Ascending aorta (tissue), 2 donors: ENCODE measurements at regions not wholly inside any gene's neighbourhood (a gene's known extent, or its start where the extent isn't known, plus 50 kb on each side); places are given as distances from the start of the nearest gene placed in this dataset.

ENCODE experiments used
- DNase-seq, 2 donors: peaks; one replicate each; pipeline ENCODE4 v3.0.0-alpha.2; 2019; ENCODE audit warnings: low spot score in 2 of 2
- H3K27ac ChIP-seq, 2 donors: fragments of 200-600 bp; sonication (generic); one replicate each; pipeline ENCODE4 v1.5.1; 2016 to 2017; ENCODE audit warnings: mild to moderate bottlenecking in 1 of 2
- H3K27me3 ChIP-seq: fragments of 200-600 bp; sonication (generic); one replicate; pipeline ENCODE4 v1.5.1; 2017
- H3K36me3 ChIP-seq, 2 donors: fragments of 200-600 bp; sonication (generic); one replicate each; pipeline ENCODE4 v1.5.1; 2016
- H3K4me1 ChIP-seq, 2 donors: fragments of 200-600 bp; sonication (generic); one replicate each; pipeline ENCODE4 v1.5.1; 2016 to 2017; ENCODE audit warnings: mild to moderate bottlenecking in 1 of 2
- H3K4me3 ChIP-seq, 2 donors: fragments of 200-600 bp; sonication (generic); one replicate each; pipeline ENCODE4 v1.5.1; 2016 to 2017; ENCODE audit warnings: mild to moderate bottlenecking in 1 of 2
- H3K9me3 ChIP-seq, 2 donors: fragments of 200-600 bp; sonication (generic); one replicate each; pipeline ENCODE4 v1.5.1; 2016
- CTCF ChIP-seq, 3 experiments: fragments of 200-600 bp in 2 of 3; fragments of 450-650 bp in 1 of 3; sonication (generic) in 2 of 3; IDR thresholded peaks; one replicate each; pipeline ENCODE4 v1.5.1; 2016 to 2019; ENCODE audit warnings: antibody characterized with exemption in 3 of 3, mild to moderate bottlenecking in 1 of 3, moderate library complexity in 1 of 3
- intact Hi-C: fragments of 100-400 bp; cut with DNase I; formaldehyde crosslinking; loops from one replicate; pipeline ENCODE4 v1.15.1; 2023

GRCh38 chr2:181818840-181819239 is 72.7 kb upstream of the ITPRID2 start:
- no peaks in the 10 kb centered on the region for H3K4me1 ChIP-seq
- no peaks in the 10 kb centered on the region for H3K27me3 ChIP-seq
- H3K36me3 ChIP-seq: no peaks in the 10 kb centered on the region
- no peak for TF ChIP-seq CTCF (IDR thresholded peaks at IDR 0.05)
- DNase-seq: no peak
- no peak overlapping the region for H3K27ac ChIP-seq
- H3K9me3 ChIP-seq: no peaks in the 10 kb centered on the region
- intact Hi-C loops: no loop called here
- H3K4me3 ChIP-seq: no peak overlapping the region

- no peak for TF ChIP-seq CTCF (IDR thresholded peaks at IDR 0.05)
- no peaks in the 10 kb centered on the region for H3K9me3 ChIP-seq
- H3K4me3 ChIP-seq: no peak overlapping the region
- DNase-seq: no peak
- no peaks in the 10 kb centered on the region for H3K36me3 ChIP-seq
- H3K27ac ChIP-seq: no peak overlapping the region
- no peaks in the 10 kb centered on the region for H3K27me3 ChIP-seq
- intact Hi-C loops: no loop called here
- no peaks in the 10 kb centered on the region for H3K4me1 ChIP-seq
Measured at GRCh38 chr2:181821049-181821448, 70.5 kb upstream of the ITPRID2 start.

- no peaks in the 10 kb centered on the region for H3K9me3 ChIP-seq
- no peaks in the 10 kb centered on the region for H3K4me1 ChIP-seq
- no peak for DNase-seq
- intact Hi-C loops: no loop called here
- no peaks in the 10 kb centered on the region for H3K36me3 ChIP-seq
- no peak overlapping the region for H3K4me3 ChIP-seq
- H3K27me3 ChIP-seq: no peaks in the 10 kb centered on the region
- TF ChIP-seq CTCF (IDR thresholded peaks at IDR 0.05): no peak
- no peak overlapping the region for H3K27ac ChIP-seq
Measured at GRCh38 chr2:181822097-181822496, 69.4 kb upstream of the ITPRID2 start.

GRCh38 chr2:181823405-181823804 is 68.1 kb upstream of the ITPRID2 start:
- H3K27me3 ChIP-seq: no peaks in the 10 kb centered on the region
- DNase-seq: no peak
- H3K9me3 ChIP-seq: no peaks in the 10 kb centered on the region
- no peak overlapping the region for H3K27ac ChIP-seq
- H3K4me3 ChIP-seq: no peak overlapping the region
- no peaks in the 10 kb centered on the region for H3K36me3 ChIP-seq
- intact Hi-C loops: no loop called here
- no peaks in the 10 kb centered on the region for H3K4me1 ChIP-seq
- no peak for TF ChIP-seq CTCF (IDR thresholded peaks at IDR 0.05)

GRCh38 chr2:181828122-181828705 is 63.3 kb upstream of the ITPRID2 start:
- Histone ChIP-seq H3K27me3 (no peaks in the 10 kb centered on the region), H3K27ac (no peak overlapping the region), H3K9me3 (no peaks in the 10 kb centered on the region), H3K4me1 (no peaks in the 10 kb centered on the region), H3K4me3 (no peak overlapping the region), H3K36me3 (no peaks in the 10 kb centered on the region)
- no peak for DNase-seq
- intact Hi-C loops: no loop called here
- TF ChIP-seq CTCF (IDR thresholded peaks at IDR 0.05): no peak

GRCh38 chr2:181829230-181829629 is 62.3 kb upstream of the ITPRID2 start:
- no peaks in the 10 kb centered on the region for H3K9me3 ChIP-seq
- H3K36me3 ChIP-seq: no peaks in the 10 kb centered on the region
- H3K4me3 ChIP-seq: no peak overlapping the region
- no peak for TF ChIP-seq CTCF (IDR thresholded peaks at IDR 0.05)
- intact Hi-C loops: no loop called here
- H3K4me1 ChIP-seq: no peaks in the 10 kb centered on the region
- no peak overlapping the region for H3K27ac ChIP-seq
- DNase-seq: no peak
- no peaks in the 10 kb centered on the region for H3K27me3 ChIP-seq
